ENCODE measurements at regions not wholly inside any gene's neighbourhood (a gene's known extent, or its start where the extent isn't known, plus 50 kb on each side); places are given as distances from the start of the nearest gene placed in this dataset.

DNA sequence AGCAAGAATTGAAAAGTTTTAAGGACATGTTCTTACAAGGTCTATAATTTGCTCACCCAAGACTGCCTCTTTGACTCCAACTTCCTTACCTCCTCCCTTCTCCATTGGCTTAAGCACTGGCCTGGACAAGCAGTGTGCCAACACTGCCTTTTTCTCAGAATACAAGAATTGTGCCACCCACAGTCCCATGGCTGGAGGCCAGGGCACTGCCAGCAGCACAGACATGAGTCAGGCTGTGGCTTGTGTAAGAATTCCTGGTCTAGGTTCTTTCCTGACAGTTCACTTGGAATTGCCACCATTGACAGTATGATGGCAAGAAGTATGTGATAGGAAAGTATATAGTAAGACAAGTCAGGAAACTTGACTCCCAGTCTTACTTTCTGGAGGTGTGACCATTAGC lies 202.7 kb upstream of the MARCKS start:
- ChIA-PET POLR2A (no interaction called here), CTCF (no interaction called here), RAD21 (ENCODE audit: low non-redundant PET in 1 of 2, low total read pairs in 2 of 2, uncharacterized antibody in 2 of 2, unreplicated experiment in 2 of 2) (no interaction called here)
- TF ChIP-seq RAD21 (IDR thresholded peaks at IDR 0.05; ENCODE audit: low read depth), result peak; percentile 19
- peak; percentile 66 for TF ChIP-seq JUND (IDR thresholded peaks at IDR 0.05)
- TF ChIP-seq SP1 (IDR thresholded peaks at IDR 0.05; ENCODE audit: low read depth), result peak; percentile 61
- TF ChIP-seq, protein P1, sequence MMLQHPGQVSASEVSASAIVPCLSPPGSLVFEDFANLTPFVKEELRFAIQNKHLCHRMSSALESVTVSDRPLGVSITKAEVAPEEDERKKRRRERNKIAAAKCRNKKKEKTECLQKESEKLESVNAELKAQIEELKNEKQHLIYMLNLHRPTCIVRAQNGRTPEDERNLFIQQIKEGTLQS (IDR thresholded peaks at IDR 0.05), result no peak
- TF ChIP-seq EZH2phosphoT487 (IDR thresholded peaks at IDR 0.05; ENCODE audit: borderline replicate concordance), result no peak
- TF ChIP-seq CEBPB (IDR thresholded peaks at IDR 0.05; ENCODE audit: low read depth), result peak; percentile 71
- no peak; the same call in 1 of the 2 replicates for TF ChIP-seq MAX (IDR thresholded peaks at IDR 0.05)
- TF ChIP-seq CBX3 (IDR thresholded peaks at IDR 0.05; ENCODE audit: low read depth), result peak; percentile 60; the same call in 1 of the 2 replicates
- TF ChIP-seq POLR2AphosphoS5 (IDR thresholded peaks at IDR 0.05; ENCODE audit: low read depth, low read length), result peak; percentile 33; the same call in 1 of the 2 replicates
- TF ChIP-seq ZBTB33 (IDR thresholded peaks at IDR 0.05; ENCODE audit: extremely low read depth, insufficient replicate concordance, low read length), result no peak
- peak; percentile 50; the same call in 1 of the 2 replicates for TF ChIP-seq FOSL1 (IDR thresholded peaks at IDR 0.05; ENCODE audit: low read depth)
- no peak for TF ChIP-seq ZNF274 (IDR thresholded peaks at IDR 0.05; ENCODE audit: low read depth, low read length)
- TF ChIP-seq EGR1 (IDR thresholded peaks at IDR 0.05; ENCODE audit: low read depth), result no peak
- Histone ChIP-seq H4K20me1 (ENCODE audit: insufficient read depth) (no peaks in the 10 kb centered on the region), H3K79me2 (ENCODE audit: insufficient read depth, low read length) (no peaks in the 10 kb centered on the region), H3K9me2 (ENCODE audit: insufficient read depth) (no peaks in the 10 kb centered on the region), H3K9me3 (ENCODE audit: control insufficient read depth in 1 of 2, insufficient read depth in 1 of 2, low read depth in 1 of 2, low read length in 2 of 2) (no peaks in the 10 kb centered on the region), H3K27me3 (ENCODE audit: insufficient read depth, low read length) (no peaks in the 10 kb centered on the region), H2AFZ (ENCODE audit: low read depth, low read length, poor library complexity, severe bottlenecking) (peak overlapping the region; percentile 28), H3K9ac (ENCODE audit: low read length) (no peak overlapping the region), H3K36me3 (ENCODE audit: control insufficient read depth in 1 of 2, insufficient read depth in 2 of 2, low read length in 2 of 2) (no peaks in the 10 kb centered on the region), H3K4me1 (ENCODE audit: control insufficient read depth in 1 of 2, insufficient read depth in 2 of 2, low read length in 2 of 2) (peaks cover 0 to 7% of the 10 kb centered on the region in 2 experiments; a peak in 2 of 4 replicates), H3K4me2 (ENCODE audit: low read length) (peak overlapping the region; percentile 17; the same call in 1 of the 2 replicates), H3K27ac (ENCODE audit: low read depth, low read length) (no peak overlapping the region), H3K4me3 (replicated peaks in 1 of 2; ENCODE audit: low read depth in 1 of 2, low read length in 2 of 2) (no peak overlapping the region)
- BruUV-seq (replicated peaks), result no TSS peak
- ATAC-seq (peak; percentile 82), DNase-seq (ENCODE audit: low read depth, low spot score) (peak; percentile 41)
- intact Hi-C loops (cut with micrococcal nuclease), result no loop called here
